ENCODE measurements at regions not wholly inside any gene's neighbourhood (a gene's known extent, or its start where the extent isn't known, plus 50 kb on each side); places are given as distances from the start of the nearest gene placed in this dataset.

DNA sequence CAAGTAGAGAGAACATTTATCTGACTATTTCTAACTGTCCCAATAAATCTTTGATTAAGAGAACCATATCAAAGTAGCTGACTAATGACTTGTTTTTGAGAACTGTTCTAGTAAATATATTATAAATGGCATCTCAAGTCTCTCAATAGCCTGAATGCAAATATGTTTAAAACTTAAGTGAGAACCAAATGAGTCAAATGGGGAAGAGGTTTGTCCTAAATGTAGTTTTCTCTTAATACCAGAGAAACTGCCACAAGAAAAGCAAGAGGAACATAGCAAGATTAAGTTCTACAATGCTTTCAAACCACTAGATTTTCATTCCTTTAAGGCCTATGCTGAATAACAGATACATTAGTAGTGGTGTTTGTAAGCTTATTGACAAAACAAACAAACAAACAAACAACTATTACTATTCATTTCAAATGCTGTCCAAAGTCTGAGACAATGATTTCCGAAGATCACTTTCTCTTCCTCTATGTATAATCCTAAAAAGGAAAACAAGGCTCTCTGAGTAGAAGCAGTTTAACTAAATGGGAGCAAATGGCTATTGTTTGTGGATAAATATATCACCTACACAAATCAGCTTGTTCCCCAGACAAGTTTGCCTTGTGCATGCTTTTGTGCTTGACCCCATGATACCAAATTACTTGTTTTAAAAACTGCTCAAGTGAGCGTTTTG is 408.4 kb upstream of the EMCN start:
- no peak overlapping the region for H3K4me3 ChIP-seq (ENCODE audit: low read depth, low read length, poor library complexity, severe bottlenecking)
- H3K27ac ChIP-seq (ENCODE audit: low read depth, low read length, poor library complexity, severe bottlenecking), result no peak overlapping the region
- intact Hi-C loops (cut with micrococcal nuclease; ENCODE audit: unreplicated experiment), result no loop called here
- no peaks in the 10 kb centered on the region for H3K4me1 ChIP-seq (ENCODE audit: insufficient read depth, low read length, poor library complexity, severe bottlenecking)
- ChIA-PET CTCF (no interaction called here), POLR2A (ENCODE audit: low non-redundant PET) (no interaction called here)
- no peaks in the 10 kb centered on the region for H3K27me3 ChIP-seq (replicated peaks; ENCODE audit: insufficient read depth, low read depth, low read length, poor library complexity)
- no peaks in the 10 kb centered on the region for H3K9me3 ChIP-seq (ENCODE audit: low read depth, low read length, poor library complexity, severe bottlenecking)
- no peaks in the 10 kb centered on the region for H3K36me3 ChIP-seq (ENCODE audit: insufficient read depth, low read length, poor library complexity, severe bottlenecking)
- TF ChIP-seq, protein P1, sequence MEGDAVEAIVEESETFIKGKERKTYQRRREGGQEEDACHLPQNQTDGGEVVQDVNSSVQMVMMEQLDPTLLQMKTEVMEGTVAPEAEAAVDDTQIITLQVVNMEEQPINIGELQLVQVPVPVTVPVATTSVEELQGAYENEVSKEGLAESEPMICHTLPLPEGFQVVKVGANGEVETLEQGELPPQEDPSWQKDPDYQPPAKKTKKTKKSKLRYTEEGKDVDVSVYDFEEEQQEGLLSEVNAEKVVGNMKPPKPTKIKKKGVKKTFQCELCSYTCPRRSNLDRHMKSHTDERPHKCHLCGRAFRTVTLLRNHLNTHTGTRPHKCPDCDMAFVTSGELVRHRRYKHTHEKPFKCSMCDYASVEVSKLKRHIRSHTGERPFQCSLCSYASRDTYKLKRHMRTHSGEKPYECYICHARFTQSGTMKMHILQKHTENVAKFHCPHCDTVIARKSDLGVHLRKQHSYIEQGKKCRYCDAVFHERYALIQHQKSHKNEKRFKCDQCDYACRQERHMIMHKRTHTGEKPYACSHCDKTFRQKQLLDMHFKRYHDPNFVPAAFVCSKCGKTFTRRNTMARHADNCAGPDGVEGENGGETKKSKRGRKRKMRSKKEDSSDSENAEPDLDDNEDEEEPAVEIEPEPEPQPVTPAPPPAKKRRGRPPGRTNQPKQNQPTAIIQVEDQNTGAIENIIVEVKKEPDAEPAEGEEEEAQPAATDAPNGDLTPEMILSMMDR (conservative IDR thresholded peaks at IDR 0.05; ENCODE audit: low read depth, low read length), result no peak
- no peak for TF ChIP-seq EZH2 (IDR thresholded peaks at IDR 0.05; ENCODE audit: borderline replicate concordance, low read depth, low read length, poor library complexity, severe bottlenecking)
- BruUV-seq (replicated peaks), result no TSS peak
- DNase-seq (ENCODE audit: low spot score), result no peak

- peak; percentile 42 for DNase-seq (ENCODE audit: low spot score)
- H3K4me3 ChIP-seq (ENCODE audit: low read depth, low read length, poor library complexity, severe bottlenecking), result no peak overlapping the region
- H3K36me3 ChIP-seq (ENCODE audit: insufficient read depth, low read length, poor library complexity, severe bottlenecking), result no peaks in the 10 kb centered on the region
- CTCF ChIA-PET, result interaction anchor here (0.6 kb wide), 1 partner anchor 22 kb away, joined by 3 read pairs; no protein-coding TSS in a partner anchor
- no peak overlapping the region for H3K27ac ChIP-seq (ENCODE audit: low read depth, low read length, poor library complexity, severe bottlenecking)
- TF ChIP-seq EZH2 (IDR thresholded peaks at IDR 0.05; ENCODE audit: borderline replicate concordance, low read depth, low read length, poor library complexity, severe bottlenecking), result no peak
- TF ChIP-seq, protein P1 (conservative IDR thresholded peaks at IDR 0.05; ENCODE audit: low read depth, low read length), result no peak
- H3K9me3 ChIP-seq (ENCODE audit: low read depth, low read length, poor library complexity, severe bottlenecking), result no peaks in the 10 kb centered on the region
- no TSS peak for BruUV-seq (replicated peaks)
- intact Hi-C loops (cut with micrococcal nuclease; ENCODE audit: unreplicated experiment), result loop anchor here (10.0 kb wide), 1 partner anchor 811 kb away; no protein-coding TSS in a partner anchor
- no peaks in the 10 kb centered on the region for H3K4me1 ChIP-seq (ENCODE audit: insufficient read depth, low read length, poor library complexity, severe bottlenecking)
- no peaks in the 10 kb centered on the region for H3K27me3 ChIP-seq (replicated peaks; ENCODE audit: insufficient read depth, low read depth, low read length, poor library complexity)
- POLR2A ChIA-PET (ENCODE audit: low non-redundant PET), result no interaction called here
Measured at GRCh38 chr4:100913685-100914084, 395.9 kb upstream of the EMCN start.

DNA sequence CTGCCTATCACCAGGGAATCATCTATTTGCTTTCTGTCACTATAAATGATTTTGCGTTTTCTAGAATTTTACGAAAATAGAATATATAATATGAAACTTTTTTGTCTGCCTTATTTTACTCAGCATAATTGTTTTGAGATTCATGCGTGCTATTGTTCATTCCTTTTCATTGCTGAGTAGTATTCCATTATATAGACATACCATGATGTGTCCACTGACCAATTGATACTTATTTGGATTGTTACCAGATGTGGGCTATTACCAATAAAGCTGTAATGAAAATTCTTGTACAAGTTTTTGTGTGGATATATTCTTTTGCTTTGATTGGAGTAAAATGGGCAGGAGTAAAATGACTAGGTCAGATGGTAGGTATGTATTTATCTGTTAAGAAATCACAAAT is 390.7 kb upstream of the EMCN start:
- TF ChIP-seq, protein P1 (conservative IDR thresholded peaks at IDR 0.05; ENCODE audit: low read depth, low read length), result no peak
- TF ChIP-seq EZH2 (IDR thresholded peaks at IDR 0.05; ENCODE audit: borderline replicate concordance, low read depth, low read length, poor library complexity, severe bottlenecking), result no peak
- CTCF ChIA-PET, result no interaction called here

More for the DNA sequence above, 390.7 kb upstream of the EMCN start:
- intact Hi-C loops (cut with micrococcal nuclease; ENCODE audit: unreplicated experiment), result no loop called here
- H3K4me1 ChIP-seq (ENCODE audit: insufficient read depth, low read length, poor library complexity, severe bottlenecking), result no peaks in the 10 kb centered on the region
- H3K27ac ChIP-seq (ENCODE audit: low read depth, low read length, poor library complexity, severe bottlenecking), result no peak overlapping the region
- no TSS peak for BruUV-seq (replicated peaks)
- DNase-seq (ENCODE audit: low spot score), result no peak
- H3K9me3 ChIP-seq (ENCODE audit: low read depth, low read length, poor library complexity, severe bottlenecking), result no peaks in the 10 kb centered on the region
- no peak overlapping the region for H3K4me3 ChIP-seq (ENCODE audit: low read depth, low read length, poor library complexity, severe bottlenecking)
- POLR2A ChIA-PET (ENCODE audit: low non-redundant PET), result no interaction called here
- H3K36me3 ChIP-seq (ENCODE audit: insufficient read depth, low read length, poor library complexity, severe bottlenecking), result no peaks in the 10 kb centered on the region
- H3K27me3 ChIP-seq (replicated peaks; ENCODE audit: insufficient read depth, low read depth, low read length, poor library complexity), result no peaks in the 10 kb centered on the region
